HCT116 (cell line): ENCODE measurements at regions not wholly inside any gene's neighbourhood (a gene's known extent, or its start where the extent isn't known, plus 50 kb on each side); places are given as distances from the start of the nearest gene placed in this dataset.

Experiments used
- ATAC-seq: fragments of 200-7000 bp; cut with Tn5 transposase; 2 replicates; pipeline ENCODE4 v1.9.1; 2020; ENCODE audit warnings: mild to moderate bottlenecking, moderate library complexity
- BruUV-seq: library from RNA; stranded (reverse); fragments of 400-500 nt; replicated peaks from 2 replicates; lab custom pipeline; 2021; lab: Mats Ljungman, UMichigan
- CTCF ChIA-PET: fragments of 300-600 bp; sonication (Branson Sonifier 250); formaldehyde crosslinking; loops from one replicate; lab custom pipeline; 2021; ENCODE audit warnings: antibody characterized with exemption; lab: Charles Lee
- POLR2A ChIA-PET: fragments of 300-600, 350-600 bp; sonication (Branson Sonifier 250); formaldehyde crosslinking; loops from one replicate; lab custom pipeline; 2021; ENCODE audit warnings: antibody characterized with exemption; lab: Charles Lee
- RAD21 ChIA-PET, 2 experiments: fragments of 300-600 bp; sonication (Branson Sonifier 250); formaldehyde crosslinking; loops; one replicate each; lab custom pipeline; 2023; ENCODE audit warnings: low total read pairs in 2 of 2; ENCODE audit not compliant: uncharacterized antibody in 2 of 2, unreplicated experiment in 2 of 2, low non-redundant PET in 1 of 2; lab: Charles Lee
- DNase-seq: peaks from one replicate; pipeline ENCODE4 v3.0.0-alpha.2; 2010; ENCODE audit warnings: low read depth, low spot score
- H2AFZ ChIP-seq: fragments of 200-600 bp; shearing (Covaris generic), sonication (generic); 2 replicates; pipeline ENCODE4 v1.6.1; 2017; ENCODE audit warnings: low read depth, mixed run types, mixed read lengths, antibody characterized with exemption, low read length; ENCODE audit not compliant: poor library complexity, severe bottlenecking
- H3K27ac ChIP-seq: 2 replicates; pipeline ENCODE4 v1.5.1; 2012; ENCODE audit warnings: low read depth, low read length
- H3K27me3 ChIP-seq: fragments of 200-600 bp; sonication (generic); 2 replicates; pipeline ENCODE4 v1.6.1; 2016; ENCODE audit warnings: mixed run types, low read length, mixed read lengths; ENCODE audit not compliant: insufficient read depth
- H3K36me3 ChIP-seq, 2 experiments: fragments of 200-500 bp in 1 of 2; fragments of 200-600 bp in 1 of 2; sonication (Bioruptor generic) in 1 of 2; sonication (generic) in 1 of 2; 2 replicates each; pipeline versions ENCODE4 v1.5.1 to v1.6.1; 2014 to 2016; ENCODE audit warnings: low read length in 2 of 2, inconsistent platforms in 1 of 2, mixed read lengths in 1 of 2, mixed run types in 1 of 2; ENCODE audit not compliant: insufficient read depth in 2 of 2, control insufficient read depth in 1 of 2
- H3K4me1 ChIP-seq, 2 experiments: fragments of 200-600 bp in 1 of 2; sonication (generic) in 1 of 2; 2 replicates each; pipeline versions ENCODE4 v1.5.1 to v1.6.1; 2012 to 2017; ENCODE audit warnings: low read length in 2 of 2, inconsistent platforms in 1 of 2, mild to moderate bottlenecking in 1 of 2, mixed read lengths in 1 of 2, mixed run types in 1 of 2, moderate library complexity in 1 of 2; ENCODE audit not compliant: insufficient read depth in 2 of 2, control insufficient read depth in 1 of 2
- H3K4me2 ChIP-seq: fragments of 200-600 bp; sonication (generic); 2 replicates; pipeline ENCODE4 v1.6.1; 2017; ENCODE audit warnings: mixed run types, low read length, mixed read lengths
- H3K4me3 ChIP-seq, 2 experiments: fragments of 200-600 bp in 1 of 2; sonication (generic) in 1 of 2; replicated peaks in 1 of 2; 2 replicates each; pipeline ENCODE4 v1.5.1; 2011 to 2016; ENCODE audit warnings: low read length in 2 of 2, control low read depth in 1 of 2, low read depth in 1 of 2, mild to moderate bottlenecking in 1 of 2, mixed read lengths in 1 of 2, mixed run types in 1 of 2
- H3K79me2 ChIP-seq: fragments of 200-600 bp; sonication (generic); 2 replicates; pipeline ENCODE4 v1.6.1; 2017; ENCODE audit warnings: mild to moderate bottlenecking, mixed run types, low read length, moderate library complexity, mixed read lengths; ENCODE audit not compliant: insufficient read depth
- H3K9ac ChIP-seq: fragments of 200-600 bp; sonication (generic); 2 replicates; pipeline ENCODE4 v1.6.1; 2016; ENCODE audit warnings: low read length, mixed read lengths
- H3K9me2 ChIP-seq: fragments of 200-600 bp; sonication (generic), shearing (Covaris generic); 2 replicates; pipeline ENCODE4 v1.6.1; 2017; ENCODE audit warnings: mixed run types, mild to moderate bottlenecking, moderate library complexity; ENCODE audit not compliant: insufficient read depth
- H3K9me3 ChIP-seq, 2 experiments: fragments of 200-500 bp in 1 of 2; fragments of 200-600 bp in 1 of 2; sonication (Bioruptor generic) in 1 of 2; sonication (generic) in 1 of 2; 2 replicates each; pipeline ENCODE4 v1.6.1; 2014 to 2017; ENCODE audit warnings: low read length in 2 of 2, mixed read lengths in 2 of 2, inconsistent platforms in 1 of 2, low read depth in 1 of 2, mild to moderate bottlenecking in 1 of 2, mixed run types in 1 of 2, moderate library complexity in 1 of 2; ENCODE audit not compliant: control insufficient read depth in 1 of 2, insufficient read depth in 1 of 2
- H4K20me1 ChIP-seq: fragments of 200-600 bp; sonication (generic), shearing (Covaris generic); 2 replicates; pipeline ENCODE4 v1.6.1; 2017; ENCODE audit warnings: mixed run types, mild to moderate bottlenecking, moderate library complexity; ENCODE audit not compliant: insufficient read depth
- ATF3 ChIP-seq: IDR thresholded peaks from 2 replicates; pipeline ENCODE4 v1.6.1; 2012
- CBX3 ChIP-seq: IDR thresholded peaks from 2 replicates; pipeline ENCODE4 v1.6.1; 2012; ENCODE audit warnings: low read depth
- CEBPB ChIP-seq: IDR thresholded peaks from 2 replicates; pipeline ENCODE4 v1.6.1; 2012; ENCODE audit warnings: low read depth
- CTCF ChIP-seq, 3 experiments: fragments of 200-600 bp in 1 of 3; sonication (generic) in 1 of 3; IDR thresholded peaks in 2 of 3; conservative IDR thresholded peaks in 1 of 3; 2 replicates each; pipeline ENCODE4 v1.5.1; 2012 to 2017; ENCODE audit warnings: low read depth in 2 of 3, low read length in 2 of 3, antibody characterized with exemption in 1 of 3, borderline replicate concordance in 1 of 3, control low read depth in 1 of 3, mild to moderate bottlenecking in 1 of 3, mixed read lengths in 1 of 3, mixed run types in 1 of 3, moderate library complexity in 1 of 3; ENCODE audit not compliant: insufficient read depth in 1 of 3
- EGR1 ChIP-seq: IDR thresholded peaks from 2 replicates; pipeline ENCODE4 v1.6.1; 2012; ENCODE audit warnings: low read depth
- ELF1 ChIP-seq: IDR thresholded peaks from 2 replicates; pipeline ENCODE4 v1.6.1; 2012; ENCODE audit warnings: low read depth, borderline replicate concordance
- EZH2phosphoT487 ChIP-seq: fragments of 200-600 bp; IDR thresholded peaks from 2 replicates; pipeline ENCODE4 v1.6.1; 2018; ENCODE audit warnings: antibody characterized with exemption, borderline replicate concordance
- FOSL1 ChIP-seq: IDR thresholded peaks from 2 replicates; pipeline ENCODE4 v1.6.1; 2012; ENCODE audit warnings: low read depth
- JUND ChIP-seq: IDR thresholded peaks from 2 replicates; pipeline ENCODE4 v1.6.1; 2012
- POLR2A ChIP-seq: IDR thresholded peaks from 2 replicates; pipeline ENCODE4 v1.7.0; 2011; ENCODE audit warnings: borderline replicate concordance; ENCODE audit not compliant: insufficient read depth, insufficient read length; ENCODE audit errors: extremely low read depth
- POLR2AphosphoS5 ChIP-seq: IDR thresholded peaks from 2 replicates; pipeline ENCODE4 v1.6.1; 2011; ENCODE audit warnings: mild to moderate bottlenecking, low read depth, low read length, moderate library complexity
- RAD21 ChIP-seq: IDR thresholded peaks from 2 replicates; pipeline ENCODE4 v1.6.1; 2012; ENCODE audit warnings: low read depth, mild to moderate bottlenecking
- SP1 ChIP-seq: IDR thresholded peaks from 2 replicates; pipeline ENCODE4 v1.6.1; 2012; ENCODE audit warnings: low read depth
- SRF ChIP-seq: IDR thresholded peaks from 2 replicates; pipeline ENCODE4 v1.6.1; 2012; ENCODE audit warnings: low read depth
- YY1 ChIP-seq: IDR thresholded peaks from 2 replicates; pipeline ENCODE4 v1.6.1; 2011; ENCODE audit warnings: low read length, low read depth, moderate library complexity, mild to moderate bottlenecking; ENCODE audit not compliant: insufficient replicate concordance; ENCODE audit errors: extremely low read depth
- ZBTB33 ChIP-seq: IDR thresholded peaks from 2 replicates; pipeline ENCODE4 v1.6.1; 2011; ENCODE audit warnings: mild to moderate bottlenecking, low read length, moderate library complexity; ENCODE audit not compliant: insufficient replicate concordance; ENCODE audit errors: extremely low read depth
- ZFX ChIP-seq: fragments of 450-650 bp; IDR thresholded peaks from 2 replicates; pipeline ENCODE4 v1.6.1; 2017
- ZNF274 ChIP-seq: fragments of 200-500 bp; sonication (Bioruptor generic); IDR thresholded peaks from 2 replicates; pipeline ENCODE4 v1.6.1; 2014; ENCODE audit warnings: mild to moderate bottlenecking, low read depth, low read length, inconsistent platforms
- intact Hi-C: fragments of 100-400 bp; cut with micrococcal nuclease; formaldehyde crosslinking; loops from 2 replicates; pipeline ENCODE4 v1.10.0; 2022

GRCh38 chr12:113555226-113555625, 83.6 kb upstream of the LHX5 start:
- RAD21 ChIA-PET, result no interaction called here
- no peaks in the 10 kb centered on the region for H4K20me1 ChIP-seq
- DNase-seq (no peak), ATAC-seq (no peak)
- H3K9me3 ChIP-seq, result no peaks in the 10 kb centered on the region
- H2AFZ ChIP-seq, result no peak overlapping the region
- BruUV-seq, result no TSS peak
- H3K9ac ChIP-seq, result no peak overlapping the region
- peak overlapping the region; percentile 26 for H3K4me2 ChIP-seq
- CTCF ChIA-PET, result no interaction called here
- POLR2A ChIA-PET, result no interaction called here
- no peaks in the 10 kb centered on the region for H3K36me3 ChIP-seq
- H3K9me2 ChIP-seq, result no peaks in the 10 kb centered on the region
- no peaks in the 10 kb centered on the region for H3K79me2 ChIP-seq
- H3K4me3 ChIP-seq, result no peak overlapping the region
- H3K27me3 ChIP-seq, result peaks cover 35% of the 10 kb centered on the region
- intact Hi-C loops, result no loop called here
- peaks cover 0 to 8% of the 10 kb centered on the region in 2 experiments; a peak in 2 of 4 replicates for H3K4me1 ChIP-seq
- TF ChIP-seq EZH2phosphoT487, result no peak
- no peak overlapping the region for H3K27ac ChIP-seq

- intact Hi-C loops, result no loop called here
- no peaks in the 10 kb centered on the region for H3K79me2 ChIP-seq
- no peak overlapping the region for H3K9ac ChIP-seq
- peaks cover 0 to 8% of the 10 kb centered on the region in 2 experiments; a peak in 2 of 4 replicates for H3K4me1 ChIP-seq
- BruUV-seq, result no TSS peak
- no peak overlapping the region for H3K4me3 ChIP-seq
- H4K20me1 ChIP-seq, result no peaks in the 10 kb centered on the region
- H3K27ac ChIP-seq, result no peak overlapping the region
- RAD21 ChIA-PET, result no interaction called here
- no peak for TF ChIP-seq SP1
- no peak for TF ChIP-seq CTCF (IDR thresholded peaks at IDR 0.05 in 2 of 3, conservative IDR thresholded peaks at IDR 0.05 in 1 of 3; ENCODE audit: borderline replicate concordance in 1 of 3, insufficient read depth in 1 of 3, low read depth in 2 of 3, low read length in 2 of 3)
- TF ChIP-seq POLR2AphosphoS5, result no peak
- no peak for TF ChIP-seq CEBPB
- no peak for TF ChIP-seq JUND
- TF ChIP-seq ZFX, result no peak
- no peak for TF ChIP-seq ZNF274
- no peak for TF ChIP-seq EGR1
- no peak for TF ChIP-seq ZBTB33
- TF ChIP-seq CBX3, result no peak
- TF ChIP-seq ELF1, result no peak
- no peak for TF ChIP-seq EZH2phosphoT487
- TF ChIP-seq YY1, result no peak
- no peak for TF ChIP-seq SRF
- TF ChIP-seq FOSL1, result no peak
- no peak for TF ChIP-seq POLR2A
- no peak for TF ChIP-seq RAD21
- no peak for TF ChIP-seq ATF3
- TF ChIP-seq, all 23 proteins: peak for 0
- Histone ChIP-seq H2AFZ (no peak overlapping the region), H3K36me3 (no peaks in the 10 kb centered on the region), H3K27me3 (peaks cover 23% of the 10 kb centered on the region), H3K9me3 (peaks cover 0 to 9% of the 10 kb centered on the region in 2 experiments; a peak in 1 of 4 replicates), H3K4me2 (no peak overlapping the region), H3K9me2 (no peaks in the 10 kb centered on the region)
- ChIA-PET POLR2A (no interaction called here), CTCF (no interaction called here)
- ATAC-seq, result no peak
- no peak for DNase-seq
These were observed 81.1 kb upstream of the LHX5 start for GRCh38 chr12:113552760-113553159.
